ENCODE measurements at regions not wholly inside any gene's neighbourhood (a gene's known extent, or its start where the extent isn't known, plus 50 kb on each side); places are given as distances from the start of the nearest gene placed in this dataset.
A peak's percentile ranks its signal among the peaks of the same experiment; 100 is the strongest.
"Not testable (repeated sequence)": the region's sequence is repeated elsewhere in the genome, so short reads cannot be mapped to it uniquely, and the experiment has no call there.

- TF ChIP-seq EZH2phosphoT487 (IDR thresholded peaks at IDR 0.05; ENCODE audit: insufficient read depth, low read depth): no peak
- TF ChIP-seq EZH2 (IDR thresholded peaks at IDR 0.05; ENCODE audit: insufficient read depth, poor library complexity, severe bottlenecking): no peak
- H3F3A ChIP-seq (ENCODE audit: insufficient read depth): peaks cover 4% of the 10 kb centered on the region; the same call in 1 of the 2 replicates
- H3K36me3 ChIP-seq (ENCODE audit: low read depth): no peaks in the 10 kb centered on the region
- H3K4me3 ChIP-seq: no peak overlapping the region
- H3K79me2 ChIP-seq (ENCODE audit: insufficient read depth): no peaks in the 10 kb centered on the region
- no peak overlapping the region for H3K4me2 ChIP-seq (ENCODE audit: unreplicated experiment)
- no peaks in the 10 kb centered on the region for H3K27me3 ChIP-seq (replicated peaks; ENCODE audit: insufficient read depth)
- H3K9ac ChIP-seq: no peak overlapping the region
- H3K4me1 ChIP-seq (ENCODE audit: insufficient read depth): peaks cover 21% of the 10 kb centered on the region
- in situ Hi-C loops (cut with MboI): no loop called here
- H2AFZ ChIP-seq: no peak overlapping the region
- H3K9me2 ChIP-seq (ENCODE audit: insufficient read depth): no peaks in the 10 kb centered on the region
- H3K9me3 ChIP-seq (ENCODE audit: low read depth): no peaks in the 10 kb centered on the region
- H4K20me1 ChIP-seq (ENCODE audit: insufficient read depth): no peaks in the 10 kb centered on the region
- no peak overlapping the region for H3K27ac ChIP-seq
- WGBS, 2 experiments (ENCODE audit: low coverage in 1 of 2, low lambda C conversion rate in 2 of 2, missing lambda C conversion rate in 2 of 2): 94% methylated on average over 5 of the region's 5 CpGs
- no peak for DNase-seq
These were observed 60.0 kb upstream of the TNFAIP3 start for GRCh38 chr6:137806914-137807682.

GRCh38 chr6:137808191-137808590 is 58.9 kb upstream of the TNFAIP3 start:
- no peaks in the 10 kb centered on the region for H3K27me3 ChIP-seq (replicated peaks; ENCODE audit: insufficient read depth)
- DNase-seq: peak; percentile 79
- peak overlapping the region; percentile 17 for H3K4me2 ChIP-seq (ENCODE audit: unreplicated experiment)
- peaks cover 4% of the 10 kb centered on the region; the same call in 1 of the 2 replicates for H3F3A ChIP-seq (ENCODE audit: insufficient read depth)
- H3K9me3 ChIP-seq (ENCODE audit: low read depth): no peaks in the 10 kb centered on the region
- in situ Hi-C loops (cut with MboI): no loop called here
- peaks cover 21% of the 10 kb centered on the region for H3K4me1 ChIP-seq (ENCODE audit: insufficient read depth)
- no peak overlapping the region for H3K9ac ChIP-seq
- no peaks in the 10 kb centered on the region for H3K9me2 ChIP-seq (ENCODE audit: insufficient read depth)
- H3K79me2 ChIP-seq (ENCODE audit: insufficient read depth): no peaks in the 10 kb centered on the region
- H3K4me3 ChIP-seq: no peak overlapping the region
- no peaks in the 10 kb centered on the region for H3K36me3 ChIP-seq (ENCODE audit: low read depth)
- no peaks in the 10 kb centered on the region for H4K20me1 ChIP-seq (ENCODE audit: insufficient read depth)
- H2AFZ ChIP-seq: no peak overlapping the region
- H3K27ac ChIP-seq: no peak overlapping the region
- TF ChIP-seq EZH2 (IDR thresholded peaks at IDR 0.05; ENCODE audit: insufficient read depth, poor library complexity, severe bottlenecking): no peak
- no peak for TF ChIP-seq EZH2phosphoT487 (IDR thresholded peaks at IDR 0.05; ENCODE audit: insufficient read depth, low read depth)

- Histone ChIP-seq H3K4me2 (ENCODE audit: unreplicated experiment) (peak overlapping the region; percentile 17), H3K4me3 (no peak overlapping the region), H3K36me3 (ENCODE audit: low read depth) (no peaks in the 10 kb centered on the region), H2AFZ (no peak overlapping the region), H3K27ac (no peak overlapping the region), H3K4me1 (ENCODE audit: insufficient read depth) (peaks cover 21% of the 10 kb centered on the region), H3K9ac (no peak overlapping the region), H3K9me3 (ENCODE audit: low read depth) (no peaks in the 10 kb centered on the region), H3K9me2 (ENCODE audit: insufficient read depth) (no peaks in the 10 kb centered on the region), H3F3A (ENCODE audit: insufficient read depth) (peaks cover 4% of the 10 kb centered on the region; the same call in 1 of the 2 replicates), H4K20me1 (ENCODE audit: insufficient read depth) (no peaks in the 10 kb centered on the region), H3K27me3 (replicated peaks; ENCODE audit: insufficient read depth) (no peaks in the 10 kb centered on the region), H3K79me2 (ENCODE audit: insufficient read depth) (no peaks in the 10 kb centered on the region)
- 88 to 91% methylated on average over 6 to 7 of the region's 7 CpGs for WGBS, 2 experiments (ENCODE audit: low coverage in 1 of 2, low lambda C conversion rate in 2 of 2, missing lambda C conversion rate in 2 of 2)
- TF ChIP-seq EZH2phosphoT487 (IDR thresholded peaks at IDR 0.05; ENCODE audit: insufficient read depth, low read depth) (no peak), EZH2 (IDR thresholded peaks at IDR 0.05; ENCODE audit: insufficient read depth, poor library complexity, severe bottlenecking) (no peak)
- DNase-seq: no peak
- in situ Hi-C loops (cut with MboI): no loop called here
These were observed 58.2 kb upstream of the TNFAIP3 start for GRCh38 chr6:137808836-137809315.

GRCh38 chr6:137809895-137810553 is 57.0 kb upstream of the TNFAIP3 start:
- H3K4me2 ChIP-seq (ENCODE audit: unreplicated experiment); H3K9me2 ChIP-seq (ENCODE audit: insufficient read depth); H3K9me3 ChIP-seq (ENCODE audit: low read depth); H3K27ac ChIP-seq; H3K79me2 ChIP-seq (ENCODE audit: insufficient read depth); in situ Hi-C loops (cut with MboI); H2AFZ ChIP-seq; H4K20me1 ChIP-seq (ENCODE audit: insufficient read depth); H3K9ac ChIP-seq; DNase-seq; H3K4me3 ChIP-seq; H3F3A ChIP-seq (ENCODE audit: insufficient read depth); H3K36me3 ChIP-seq (ENCODE audit: low read depth); H3K27me3 ChIP-seq (replicated peaks; ENCODE audit: insufficient read depth): not testable (repeated sequence)
- H3K4me1 ChIP-seq (ENCODE audit: insufficient read depth): peaks cover 21% of the 10 kb centered on the region
- WGBS, 2 experiments (ENCODE audit: low coverage in 1 of 2, low lambda C conversion rate in 2 of 2, missing lambda C conversion rate in 2 of 2): 81 to 83% methylated on average over 7 of the region's 7 CpGs

All from GM23248 (cell line).